ENCODE measurements at regions not wholly inside any gene's neighbourhood (a gene's known extent, or its start where the extent isn't known, plus 50 kb on each side); places are given as distances from the start of the nearest gene placed in this dataset.

DNA sequence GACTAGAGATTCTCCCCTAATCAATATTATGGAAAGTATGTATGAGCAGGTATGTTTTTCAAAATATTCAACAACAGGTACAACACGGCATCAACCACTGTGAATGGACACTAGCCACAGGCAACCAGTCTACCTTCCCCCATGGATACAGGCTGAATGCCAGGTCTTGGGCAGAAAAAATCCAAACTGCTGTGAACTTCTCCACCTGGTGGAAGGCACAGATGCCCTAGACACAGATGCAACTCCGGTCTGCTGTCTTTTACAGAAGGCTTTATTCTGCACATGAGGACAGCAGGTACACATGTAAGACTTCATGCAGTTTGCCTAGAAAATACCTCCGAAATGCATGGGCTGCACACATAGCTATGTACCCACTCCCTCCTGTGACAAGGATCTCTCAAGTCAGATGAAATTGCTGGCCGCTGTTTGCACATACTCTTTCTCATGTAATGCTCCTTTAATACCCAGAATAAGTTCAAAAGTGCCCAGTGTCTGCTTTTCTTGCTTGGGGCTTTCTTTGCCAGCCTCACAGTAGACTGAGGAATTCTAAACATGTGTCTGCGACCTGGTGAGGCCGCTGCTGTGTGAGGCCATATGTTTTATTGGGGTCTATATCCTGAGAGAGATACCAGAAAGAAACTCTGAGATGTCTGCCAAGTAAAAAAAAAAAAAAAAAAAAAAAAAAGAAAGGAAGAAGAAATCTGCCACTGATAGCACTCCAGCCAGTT, 325.9 kb downstream of the FOXO1 start:
- Histone ChIP-seq H3K4me3 (ENCODE audit: low read depth in 1 of 5, low read length in 5 of 5) (no peak overlapping the region), H3K27me3 (ENCODE audit: control insufficient read depth in 5 of 5, insufficient read depth in 4 of 5, low read length in 5 of 5) (no peaks in the 10 kb centered on the region), H3K4me1 (ENCODE audit: control insufficient read depth in 5 of 5, insufficient read depth in 5 of 5, low read length in 5 of 5) (peaks cover 0 to 31% (median 20%) of the 10 kb centered on the region in 5 donors), H3K27ac (ENCODE audit: low read depth, low read length) (no peak overlapping the region), H3K9ac (ENCODE audit: low read length in 5 of 5) (no peak overlapping the region), H3K9me3 (ENCODE audit: control insufficient read depth in 5 of 5, low read length in 5 of 5) (no peaks in the 10 kb centered on the region), H3K36me3 (ENCODE audit: control insufficient read depth in 5 of 5, insufficient read depth in 5 of 5, low read length in 5 of 5) (no peaks in the 10 kb centered on the region)

DNA sequence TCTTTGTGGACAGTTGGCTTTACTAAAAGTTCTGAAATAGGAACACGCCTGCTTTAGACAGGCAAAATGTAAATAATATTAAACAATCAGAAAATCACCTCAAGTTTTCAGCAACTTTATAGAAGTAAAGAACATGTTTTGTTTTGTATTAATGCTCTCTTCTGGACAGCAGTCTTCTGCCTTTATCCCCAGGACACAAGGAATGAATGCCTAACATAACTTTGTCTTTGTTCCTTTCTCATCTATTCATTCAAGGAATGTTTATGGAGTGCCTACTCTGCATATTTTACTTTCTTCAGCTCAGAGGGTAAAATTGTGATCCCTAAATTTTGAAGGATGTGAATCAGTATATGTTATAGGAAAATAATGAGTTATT, 325.4 kb downstream of the FOXO1 start:
- H3K4me1 ChIP-seq (ENCODE audit: control insufficient read depth in 5 of 5, insufficient read depth in 5 of 5, low read length in 5 of 5) = peaks cover 0 to 36% (median 22%) of the 10 kb centered on the region in 5 donors
- H3K27ac ChIP-seq (ENCODE audit: low read depth, low read length) = no peak overlapping the region
- H3K4me3 ChIP-seq (ENCODE audit: low read depth in 1 of 5, low read length in 5 of 5) = no peak overlapping the region
- H3K27me3 ChIP-seq (ENCODE audit: control insufficient read depth in 5 of 5, insufficient read depth in 4 of 5, low read length in 5 of 5) = no peaks in the 10 kb centered on the region
- no peaks in the 10 kb centered on the region for H3K36me3 ChIP-seq (ENCODE audit: control insufficient read depth in 5 of 5, insufficient read depth in 5 of 5, low read length in 5 of 5)
- no peaks in the 10 kb centered on the region for H3K9me3 ChIP-seq (ENCODE audit: control insufficient read depth in 5 of 5, low read length in 5 of 5)
- no peak overlapping the region for H3K9ac ChIP-seq (ENCODE audit: low read length in 5 of 5)

DNA sequence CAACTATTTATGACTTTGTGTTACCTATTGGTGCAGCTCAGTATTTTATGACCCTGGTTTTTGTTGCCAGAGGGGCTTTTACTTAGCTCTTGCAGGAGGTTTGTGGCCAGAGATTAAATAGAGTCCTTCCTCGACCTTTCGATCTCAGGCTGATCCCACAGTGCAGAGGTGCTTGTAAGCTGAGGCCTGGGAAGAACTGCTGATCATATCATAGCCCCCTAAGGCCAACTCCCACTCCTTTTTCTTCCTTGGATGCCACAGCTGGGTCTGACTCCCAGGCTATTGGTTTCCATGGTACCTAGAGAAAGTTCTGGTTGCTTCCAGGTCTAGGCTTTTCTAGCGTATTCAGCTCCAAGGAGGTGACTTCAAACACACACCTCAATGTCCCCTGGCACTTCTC, 324.9 kb downstream of the FOXO1 start:
- no peaks in the 10 kb centered on the region for H3K9me3 ChIP-seq (ENCODE audit: control insufficient read depth in 5 of 5, low read length in 5 of 5)
- H3K27ac ChIP-seq (ENCODE audit: low read depth, low read length) = no peak overlapping the region

DNA sequence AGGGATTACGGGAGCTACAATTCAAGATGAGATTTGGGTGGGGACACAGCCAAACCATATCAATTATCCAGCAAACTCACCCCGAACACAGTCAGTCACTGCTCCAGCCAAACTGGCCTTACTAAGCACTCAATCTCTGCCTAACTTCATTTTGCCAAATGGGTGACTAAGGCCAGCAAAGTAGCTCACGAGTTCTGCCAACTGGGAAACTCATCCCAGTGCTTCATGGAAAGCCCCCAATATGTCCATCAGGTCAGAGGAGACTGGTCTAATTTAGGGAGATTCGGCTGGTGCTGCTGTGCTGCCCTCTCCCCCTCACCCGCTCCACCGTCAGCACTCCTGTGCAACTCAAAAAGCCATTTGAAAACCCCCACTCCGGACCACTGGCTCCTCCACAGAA, 324.0 kb downstream of the FOXO1 start:
- Histone ChIP-seq H3K27ac (ENCODE audit: low read depth, low read length) (no peak overlapping the region), H3K4me1 (ENCODE audit: control insufficient read depth in 5 of 5, insufficient read depth in 5 of 5, low read length in 5 of 5) (peaks cover 0 to 27% (median 16%) of the 10 kb centered on the region in 5 donors), H3K9ac (ENCODE audit: low read length in 5 of 5) (no peak overlapping the region)

More for the DNA sequence above, 324.9 kb downstream of the FOXO1 start:
- no peaks in the 10 kb centered on the region for H3K27me3 ChIP-seq (ENCODE audit: control insufficient read depth in 5 of 5, insufficient read depth in 4 of 5, low read length in 5 of 5)
- H3K4me3 ChIP-seq (ENCODE audit: low read depth in 1 of 5, low read length in 5 of 5) = no peak overlapping the region
- H3K36me3 ChIP-seq (ENCODE audit: control insufficient read depth in 5 of 5, insufficient read depth in 5 of 5, low read length in 5 of 5) = no peaks in the 10 kb centered on the region
- H3K4me1 ChIP-seq (ENCODE audit: control insufficient read depth in 5 of 5, insufficient read depth in 5 of 5, low read length in 5 of 5) = peaks cover 0 to 34% (median 21%) of the 10 kb centered on the region in 5 donors
- no peak overlapping the region for H3K9ac ChIP-seq (ENCODE audit: low read length in 5 of 5)

GRCh38 chr13:40342901-40343300, 323.5 kb downstream of the FOXO1 start:
- no peaks in the 10 kb centered on the region for H3K27me3 ChIP-seq (ENCODE audit: control insufficient read depth in 5 of 5, insufficient read depth in 4 of 5, low read length in 5 of 5)
- H3K9ac ChIP-seq (ENCODE audit: low read length in 5 of 5) = no peak overlapping the region
- no peak overlapping the region for H3K4me3 ChIP-seq (ENCODE audit: low read depth in 1 of 5, low read length in 5 of 5)
- H3K9me3 ChIP-seq (ENCODE audit: control insufficient read depth in 5 of 5, low read length in 5 of 5) = no peaks in the 10 kb centered on the region
- no peak overlapping the region for H3K27ac ChIP-seq (ENCODE audit: low read depth, low read length)
- peaks cover 0 to 30% (median 18%) of the 10 kb centered on the region in 5 donors for H3K4me1 ChIP-seq (ENCODE audit: control insufficient read depth in 5 of 5, insufficient read depth in 5 of 5, low read length in 5 of 5)
- no peaks in the 10 kb centered on the region for H3K36me3 ChIP-seq (ENCODE audit: control insufficient read depth in 5 of 5, insufficient read depth in 5 of 5, low read length in 5 of 5)

More for the DNA sequence above, 324.0 kb downstream of the FOXO1 start:
- no peak overlapping the region for H3K4me3 ChIP-seq (ENCODE audit: low read depth in 1 of 5, low read length in 5 of 5)
- H3K27me3 ChIP-seq (ENCODE audit: control insufficient read depth in 5 of 5, insufficient read depth in 4 of 5, low read length in 5 of 5) = no peaks in the 10 kb centered on the region
- no peaks in the 10 kb centered on the region for H3K9me3 ChIP-seq (ENCODE audit: control insufficient read depth in 5 of 5, low read length in 5 of 5)
- no peaks in the 10 kb centered on the region for H3K36me3 ChIP-seq (ENCODE audit: control insufficient read depth in 5 of 5, insufficient read depth in 5 of 5, low read length in 5 of 5)

DNA sequence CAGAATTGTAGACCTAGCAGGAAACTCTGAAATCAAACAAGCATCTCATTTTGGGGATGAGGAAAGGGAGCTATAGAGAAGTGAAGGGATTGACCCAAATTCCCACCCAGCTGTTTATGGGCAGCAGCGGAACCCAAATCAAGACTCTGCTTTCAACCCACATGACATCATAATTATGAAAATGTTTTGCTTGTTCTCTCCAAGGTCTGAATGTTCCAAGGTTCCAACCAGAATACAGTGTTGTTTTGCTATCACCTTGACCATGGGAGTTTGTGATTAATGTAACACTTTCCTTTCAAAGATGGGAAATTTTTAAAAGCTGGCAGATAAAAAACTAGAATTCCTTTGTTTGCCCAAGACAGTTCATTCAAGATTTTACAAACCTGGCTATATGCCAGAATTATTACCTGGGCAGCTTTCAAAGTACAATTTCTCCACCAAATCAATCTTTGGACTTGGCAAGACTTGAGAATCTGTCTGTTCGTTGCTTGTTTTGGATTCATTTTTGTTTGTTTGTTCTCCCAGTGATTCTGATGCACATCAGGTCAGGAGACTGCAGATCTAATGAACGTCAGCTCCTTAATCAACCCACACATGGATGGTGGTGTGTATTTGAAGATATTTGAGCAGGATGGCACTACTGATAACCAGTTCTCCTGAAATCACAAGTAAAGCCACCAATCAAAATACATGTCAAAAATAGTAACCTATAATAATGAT, 322.7 kb downstream of the FOXO1 start:
- peaks cover 0 to 35% (median 24%) of the 10 kb centered on the region in 5 donors for H3K4me1 ChIP-seq (ENCODE audit: control insufficient read depth in 5 of 5, insufficient read depth in 5 of 5, low read length in 5 of 5)
- H3K27ac ChIP-seq (ENCODE audit: low read depth, low read length) = no peak overlapping the region
- no peak overlapping the region for H3K4me3 ChIP-seq (ENCODE audit: low read depth in 1 of 5, low read length in 5 of 5)

GRCh38 chr13:40344270-40345148, 321.9 kb downstream of the FOXO1 start:
- Histone ChIP-seq H3K4me3 (ENCODE audit: low read depth in 1 of 5, low read length in 5 of 5) (no peak overlapping the region), H3K9me3 (ENCODE audit: control insufficient read depth in 5 of 5, low read length in 5 of 5) (no peaks in the 10 kb centered on the region), H3K4me1 (ENCODE audit: control insufficient read depth in 5 of 5, insufficient read depth in 5 of 5, low read length in 5 of 5) (peaks cover 0 to 35% (median 24%) of the 10 kb centered on the region in 5 donors), H3K27me3 (ENCODE audit: control insufficient read depth in 5 of 5, insufficient read depth in 4 of 5, low read length in 5 of 5) (no peaks in the 10 kb centered on the region), H3K9ac (ENCODE audit: low read length in 5 of 5) (no peak overlapping the region), H3K27ac (ENCODE audit: low read depth, low read length) (no peak overlapping the region), H3K36me3 (ENCODE audit: control insufficient read depth in 5 of 5, insufficient read depth in 5 of 5, low read length in 5 of 5) (no peaks in the 10 kb centered on the region)

More for the DNA sequence above, 322.7 kb downstream of the FOXO1 start:
- no peak overlapping the region for H3K9ac ChIP-seq (ENCODE audit: low read length in 5 of 5)
- H3K9me3 ChIP-seq (ENCODE audit: control insufficient read depth in 5 of 5, low read length in 5 of 5) = no peaks in the 10 kb centered on the region
- H3K36me3 ChIP-seq (ENCODE audit: control insufficient read depth in 5 of 5, insufficient read depth in 5 of 5, low read length in 5 of 5) = no peaks in the 10 kb centered on the region
- no peaks in the 10 kb centered on the region for H3K27me3 ChIP-seq (ENCODE audit: control insufficient read depth in 5 of 5, insufficient read depth in 4 of 5, low read length in 5 of 5)

GRCh38 chr13:40345149-40345514, 321.3 kb downstream of the FOXO1 start:
- H3K27me3 ChIP-seq (ENCODE audit: control insufficient read depth in 5 of 5, insufficient read depth in 4 of 5, low read length in 5 of 5) = no peaks in the 10 kb centered on the region
- no peak overlapping the region for H3K9ac ChIP-seq (ENCODE audit: low read length in 5 of 5)
- no peak overlapping the region for H3K4me3 ChIP-seq (ENCODE audit: low read depth in 1 of 5, low read length in 5 of 5)
- no peaks in the 10 kb centered on the region for H3K9me3 ChIP-seq (ENCODE audit: control insufficient read depth in 5 of 5, low read length in 5 of 5)
- no peak overlapping the region for H3K27ac ChIP-seq (ENCODE audit: low read depth, low read length)
- H3K4me1 ChIP-seq (ENCODE audit: control insufficient read depth in 5 of 5, insufficient read depth in 5 of 5, low read length in 5 of 5) = peaks cover 0 to 41% (median 28%) of the 10 kb centered on the region in 5 donors
- no peaks in the 10 kb centered on the region for H3K36me3 ChIP-seq (ENCODE audit: control insufficient read depth in 5 of 5, insufficient read depth in 5 of 5, low read length in 5 of 5)

- H3K9me3 ChIP-seq (ENCODE audit: control insufficient read depth in 5 of 5, low read length in 5 of 5) = no peaks in the 10 kb centered on the region
- no peaks in the 10 kb centered on the region for H3K36me3 ChIP-seq (ENCODE audit: control insufficient read depth in 5 of 5, insufficient read depth in 5 of 5, low read length in 5 of 5)
- no peak overlapping the region for H3K9ac ChIP-seq (ENCODE audit: low read length in 5 of 5)
- peaks cover 0 to 43% (median 28%) of the 10 kb centered on the region in 5 donors for H3K4me1 ChIP-seq (ENCODE audit: control insufficient read depth in 5 of 5, insufficient read depth in 5 of 5, low read length in 5 of 5)
- H3K27ac ChIP-seq (ENCODE audit: low read depth, low read length) = peak overlapping the region; percentile 33
- no peaks in the 10 kb centered on the region for H3K27me3 ChIP-seq (ENCODE audit: control insufficient read depth in 5 of 5, insufficient read depth in 4 of 5, low read length in 5 of 5)
- no peak overlapping the region for H3K4me3 ChIP-seq (ENCODE audit: low read depth in 1 of 5, low read length in 5 of 5)
Observed at GRCh38 chr13:40345654-40346372, 320.6 kb downstream of the FOXO1 start.

Data from subcutaneous abdominal adipose tissue (tissue), 5 donors.